H9 (cell line): ENCODE measurements at regions not wholly inside any gene's neighbourhood (a gene's known extent, or its start where the extent isn't known, plus 50 kb on each side); places are given as distances from the start of the nearest gene placed in this dataset.

Source experiments
- DNase-seq: peaks from one replicate; pipeline ENCODE4 v3.0.0-alpha.2; 2017
- H2AFZ ChIP-seq: one replicate; pipeline ENCODE4 v1.6.1; 2013; ENCODE audit warnings: mild to moderate bottlenecking, low read length, control low read depth, moderate library complexity
- H2AK5ac ChIP-seq: 2 replicates; pipeline ENCODE4 v1.6.1; 2013; ENCODE audit warnings: low read length, control low read depth, mixed read lengths; ENCODE audit not compliant: insufficient read length
- H2BK120ac ChIP-seq: one replicate; pipeline ENCODE4 v1.6.1; 2013; ENCODE audit warnings: low read depth, mild to moderate bottlenecking, low read length, control low read depth, inconsistent platforms; ENCODE audit not compliant: poor library complexity, severe bottlenecking
- H2BK12ac ChIP-seq: 2 replicates; pipeline ENCODE4 v1.6.1; 2013; ENCODE audit warnings: low read length, control low read depth, mixed read lengths, low read depth; ENCODE audit not compliant: insufficient read length
- H2BK15ac ChIP-seq: 2 replicates; pipeline ENCODE4 v1.6.1; 2013; ENCODE audit warnings: low read depth, low read length, control low read depth
- H2BK20ac ChIP-seq: one replicate; pipeline ENCODE4 v1.6.1; 2013; ENCODE audit warnings: low read depth, mild to moderate bottlenecking, low read length, control low read depth, inconsistent platforms; ENCODE audit not compliant: poor library complexity, severe bottlenecking
- H2BK5ac ChIP-seq: 2 replicates; pipeline ENCODE4 v1.6.1; 2013; ENCODE audit warnings: low read length, control low read depth, mixed read lengths; ENCODE audit not compliant: insufficient read length
- H3K14ac ChIP-seq: 2 replicates; pipeline ENCODE4 v1.6.1; 2013; ENCODE audit warnings: low read length, control low read depth; ENCODE audit not compliant: insufficient read depth
- H3K18ac ChIP-seq: 2 replicates; pipeline ENCODE4 v1.6.1; 2013; ENCODE audit warnings: low read depth, mild to moderate bottlenecking, mixed read lengths, low read length, control low read depth; ENCODE audit not compliant: insufficient read length
- H3K23ac ChIP-seq: 2 replicates; pipeline ENCODE4 v1.6.1; 2013; ENCODE audit warnings: low read length, control low read depth, mixed read lengths, low read depth; ENCODE audit not compliant: insufficient read length
- H3K23me2 ChIP-seq: 2 replicates; pipeline ENCODE4 v1.6.1; 2013; ENCODE audit warnings: low read depth, mild to moderate bottlenecking, mixed read lengths, low read length, control low read depth; ENCODE audit not compliant: insufficient read length, poor library complexity, severe bottlenecking
- H3K27ac ChIP-seq: 2 replicates; pipeline ENCODE4 v1.5.1; 2013; ENCODE audit warnings: low read length, control low read depth, mixed read lengths, low read depth; ENCODE audit not compliant: insufficient read length
- H3K27me3 ChIP-seq: 2 replicates; pipeline ENCODE4 v1.6.1; 2013; ENCODE audit warnings: low read length, control low read depth, inconsistent platforms; ENCODE audit not compliant: insufficient read depth
- H3K4ac ChIP-seq: 2 replicates; pipeline ENCODE4 v1.6.1; 2013; ENCODE audit warnings: low read depth, mild to moderate bottlenecking, control low read depth, inconsistent platforms, low read length, moderate library complexity
- H3K4me1 ChIP-seq: 2 replicates; pipeline ENCODE4 v1.6.1; 2013; ENCODE audit warnings: low read length, control low read depth, inconsistent platforms; ENCODE audit not compliant: insufficient read depth
- H3K4me2 ChIP-seq: 2 replicates; pipeline ENCODE4 v1.6.1; 2013; ENCODE audit warnings: low read length, control low read depth, mixed read lengths; ENCODE audit not compliant: insufficient read length, insufficient read depth
- H3K56ac ChIP-seq: 2 replicates; pipeline ENCODE4 v1.6.1; 2013; ENCODE audit warnings: low read depth, mild to moderate bottlenecking, mixed read lengths, low read length, control low read depth; ENCODE audit not compliant: insufficient read length
- H3K79me1 ChIP-seq: 2 replicates; pipeline ENCODE4 v1.6.1; 2013; ENCODE audit warnings: low read depth, mild to moderate bottlenecking, moderate library complexity, low read length, control low read depth, inconsistent platforms; ENCODE audit not compliant: insufficient read depth, poor library complexity, severe bottlenecking
- H3K79me2 ChIP-seq: 2 replicates; pipeline ENCODE4 v1.6.1; 2013; ENCODE audit warnings: low read length, control low read depth, inconsistent platforms; ENCODE audit not compliant: insufficient read depth
- H3K9ac ChIP-seq: 2 replicates; pipeline ENCODE4 v1.6.1; 2013; ENCODE audit warnings: low read length, control low read depth, mixed read lengths; ENCODE audit not compliant: insufficient read length; ENCODE audit errors: extremely low read depth
- H3K9me3 ChIP-seq: one replicate; pipeline ENCODE4 v1.6.1; 2013; ENCODE audit warnings: low read depth, low read length, inconsistent platforms; ENCODE audit not compliant: control insufficient read depth
- H3T11ph ChIP-seq: one replicate; pipeline ENCODE4 v1.6.1; 2013; ENCODE audit warnings: mild to moderate bottlenecking, low read length, control low read depth, inconsistent platforms
- H4K20me1 ChIP-seq: one replicate; pipeline ENCODE4 v1.6.1; 2013; ENCODE audit not compliant: control insufficient read depth, insufficient read length, insufficient read depth
- H4K5ac ChIP-seq: 2 replicates; pipeline ENCODE4 v1.6.1; 2013; ENCODE audit warnings: low read depth, mild to moderate bottlenecking, mixed read lengths, low read length, control low read depth; ENCODE audit not compliant: insufficient read length
- H4K8ac ChIP-seq: replicated peaks from 2 replicates; pipeline ENCODE4 v1.6.1; 2013; ENCODE audit warnings: low read length, control low read depth, mixed read lengths, low read depth; ENCODE audit not compliant: insufficient read length
- H4K91ac ChIP-seq: 2 replicates; pipeline ENCODE4 v1.6.1; 2013; ENCODE audit warnings: low read depth, mild to moderate bottlenecking, moderate library complexity, mixed read lengths, low read length, control low read depth; ENCODE audit not compliant: insufficient read length
- H3K27ac Mint-ChIP-seq, 3 experiments: 2 replicates in 2 of 3; 3 replicates in 1 of 3; pipeline ENCODE4 v1.8.0; 2020 to 2021; ENCODE audit warnings: mixed read lengths in 3 of 3, mild to moderate bottlenecking in 1 of 3, moderate library complexity in 1 of 3
- H3K27me3 Mint-ChIP-seq: 2 replicates; pipeline ENCODE4 v1.8.0; 2021; ENCODE audit warnings: low read depth, mild to moderate bottlenecking, moderate library complexity, mixed read lengths
- H3K36me3 Mint-ChIP-seq, 3 experiments: 2 replicates in 2 of 3; 3 replicates in 1 of 3; pipeline ENCODE4 v1.8.0; 2020 to 2021; ENCODE audit warnings: low read depth in 3 of 3, mixed read lengths in 3 of 3; ENCODE audit not compliant: insufficient read depth in 1 of 3
- H3K4me1 Mint-ChIP-seq, 2 experiments: 2 replicates each; pipeline ENCODE4 v1.8.0; 2020; ENCODE audit warnings: mixed read lengths in 2 of 2
- H3K4me3 Mint-ChIP-seq, 2 experiments: 2 replicates in 1 of 2; 3 replicates in 1 of 2; pipeline ENCODE4 v1.8.0; 2020 to 2021; ENCODE audit warnings: mild to moderate bottlenecking in 2 of 2, mixed read lengths in 2 of 2, moderate library complexity in 1 of 2
- H3K9me3 Mint-ChIP-seq, 2 experiments: 2 replicates in 1 of 2; 3 replicates in 1 of 2; pipeline ENCODE4 v1.8.0; 2020; ENCODE audit warnings: mild to moderate bottlenecking in 2 of 2, mixed read lengths in 2 of 2, moderate library complexity in 1 of 2
- CTCF ChIP-seq: fragments of 200-600 bp; sonication (generic); conservative IDR thresholded peaks from 3 replicates; pipeline ENCODE4 v1.8.0; 2021; ENCODE audit warnings: antibody characterized with exemption, mild to moderate bottlenecking
- WGBS: extraction: QIAGEN DNeasy Blood & Tissue Kit; methylation state at CpG from one replicate; pipeline ENCODE4 v1.1.7; 2013; ENCODE audit warnings: missing lambda C conversion rate, low lambda C conversion rate, mixed read lengths; ENCODE audit not compliant: insufficient read length; ENCODE audit errors: extremely low coverage; 5-methylcytosine and 5-hydroxymethylcytosine counted together

DNA sequence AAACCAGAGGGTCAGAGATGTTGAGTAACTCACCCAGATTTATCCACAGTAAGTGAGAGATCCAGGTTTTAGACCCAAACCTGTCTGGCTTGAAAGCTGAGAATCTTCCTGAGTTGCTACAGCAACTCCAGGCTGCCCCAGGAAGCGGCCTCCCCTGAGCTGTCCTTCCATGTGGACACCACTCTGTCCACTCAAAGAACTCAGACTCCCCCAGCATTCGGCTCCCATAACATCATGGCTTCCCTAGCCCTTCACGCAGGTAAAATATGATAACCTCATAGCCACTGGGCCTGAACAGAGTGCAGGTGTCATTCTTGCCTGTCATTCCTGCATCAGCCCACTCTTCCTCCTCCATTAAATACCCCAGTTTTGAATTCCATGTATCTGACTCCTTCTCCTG lies 657.8 kb downstream of the TBC1D22A start:
- no peak overlapping the region for H2AK5ac ChIP-seq
- H3K27ac ChIP-seq, result no peak overlapping the region
- no peak overlapping the region for H3K18ac ChIP-seq
- no peak overlapping the region for H4K91ac ChIP-seq
- no peaks in the 10 kb centered on the region for H3K79me2 ChIP-seq
- no peak overlapping the region for H3K4me2 ChIP-seq
- Mint-ChIP-seq H3K36me3 (peaks cover 4 to 41% (median 16%) of the 10 kb centered on the region in 3 experiments; a peak in 6 of 7 replicates), H3K4me1 (no peaks in the 10 kb centered on the region), H3K27ac (no peak overlapping the region), H3K4me3 (no peak overlapping the region), H3K9me3 (peaks cover 89 to 94% of the 10 kb centered on the region in 2 experiments), H3K27me3 (peaks cover 2% of the 10 kb centered on the region)
- H2BK12ac ChIP-seq, result no peak overlapping the region
- H4K8ac ChIP-seq, result no peak overlapping the region
- no peak overlapping the region for H2BK120ac ChIP-seq
- H2BK15ac ChIP-seq, result no peak overlapping the region
- H3K4me1 ChIP-seq, result no peaks in the 10 kb centered on the region
- H3T11ph ChIP-seq, result no peak overlapping the region
- H2AFZ ChIP-seq, result no peak overlapping the region
- no peak for DNase-seq
- no peaks in the 10 kb centered on the region for H3K23me2 ChIP-seq
- H3K23ac ChIP-seq, result no peak overlapping the region
- H3K27me3 ChIP-seq, result no peaks in the 10 kb centered on the region
- no peak overlapping the region for H2BK5ac ChIP-seq
- no peak overlapping the region for H3K9ac ChIP-seq
- no peak overlapping the region for H3K14ac ChIP-seq
- no CpG with 5 or more reads among the region's 3 CpGs for WGBS
- H3K9me3 ChIP-seq, result peaks cover 97% of the 10 kb centered on the region
- H4K5ac ChIP-seq, result no peak overlapping the region
- H3K4ac ChIP-seq, result no peak overlapping the region
- H2BK20ac ChIP-seq, result no peak overlapping the region
- no peak overlapping the region for H3K56ac ChIP-seq
- H3K79me1 ChIP-seq, result no peaks in the 10 kb centered on the region
- H4K20me1 ChIP-seq, result no peaks in the 10 kb centered on the region
- TF ChIP-seq CTCF, result no peak
